Superior temporal gyrus (tissue), 1 donor: ENCODE measurements at regions not wholly inside any gene's neighbourhood (a gene's known extent, or its start where the extent isn't known, plus 50 kb on each side); places are given as distances from the start of the nearest gene placed in this dataset.
"Not testable (repeated sequence)": the region's sequence is repeated elsewhere in the genome, so short reads cannot be mapped to it uniquely, and the experiment has no call there.

Source experiments
- DNase-seq: peaks from one replicate; pipeline ENCODE4 v3.0.0-alpha.2; 2016; ENCODE audit errors: extremely low spot score

GRCh38 chr1:96183485-96183884, 538.1 kb upstream of the PTBP2 start:
- no peak for DNase-seq

- no peak for DNase-seq
Observed at GRCh38 chr1:96183928-96184327, 537.7 kb upstream of the PTBP2 start.

GRCh38 chr1:96185181-96185580, 536.4 kb upstream of the PTBP2 start:
- DNase-seq: no peak

GRCh38 chr1:96187020-96187419, 534.6 kb upstream of the PTBP2 start:
- no peak for DNase-seq

GRCh38 chr1:96191165-96191564, 530.4 kb upstream of the PTBP2 start:
- no peak for DNase-seq

GRCh38 chr1:96206451-96206850, 515.1 kb upstream of the PTBP2 start:
- DNase-seq: peak; percentile 23

GRCh38 chr1:96207936-96208335, 513.6 kb upstream of the PTBP2 start:
- no peak for DNase-seq

GRCh38 chr1:96208428-96208827, 513.2 kb upstream of the PTBP2 start:
- no peak for DNase-seq

GRCh38 chr1:96210054-96210453, 511.5 kb upstream of the PTBP2 start:
- no peak for DNase-seq

- no peak for DNase-seq
Observed at GRCh38 chr1:96211202-96211601, 510.4 kb upstream of the PTBP2 start.

- no peak for DNase-seq
Observed at GRCh38 chr1:96214982-96215381, 506.6 kb upstream of the PTBP2 start.

- DNase-seq: no peak
Observed at GRCh38 chr1:96220651-96221050, 500.9 kb upstream of the PTBP2 start.

- DNase-seq: no peak
Observed at GRCh38 chr1:96222701-96223100, 498.9 kb upstream of the PTBP2 start.

- not testable (repeated sequence) for DNase-seq
Observed at GRCh38 chr1:96224229-96224628, 497.4 kb upstream of the PTBP2 start.

- DNase-seq: no peak
Observed at GRCh38 chr1:96233422-96233821, 488.2 kb upstream of the PTBP2 start.

- no peak for DNase-seq
Observed at GRCh38 chr1:96234299-96234698, 487.3 kb upstream of the PTBP2 start.

GRCh38 chr1:96236156-96236739, 485.3 kb upstream of the PTBP2 start:
- DNase-seq: peak; percentile 93

GRCh38 chr1:96238426-96238825, 483.2 kb upstream of the PTBP2 start:
- DNase-seq: no peak

GRCh38 chr1:96240438-96240837, 481.1 kb upstream of the PTBP2 start:
- DNase-seq: no peak

- no peak for DNase-seq
Observed at GRCh38 chr1:96253246-96254035, 468.1 kb upstream of the PTBP2 start.

GRCh38 chr1:96256130-96256790, 465.3 kb upstream of the PTBP2 start:
- DNase-seq: no peak

GRCh38 chr1:96259399-96259798, 462.2 kb upstream of the PTBP2 start:
- no peak for DNase-seq

GRCh38 chr1:96281491-96281890, 440.1 kb upstream of the PTBP2 start:
- no peak for DNase-seq
